NT2/D1 (cell line): ENCODE measurements at regions not wholly inside any gene's neighbourhood (a gene's known extent, or its start where the extent isn't known, plus 50 kb on each side); places are given as distances from the start of the nearest gene placed in this dataset.

Experiments
- DNase-seq: peaks from one replicate; pipeline ENCODE4 v3.0.0-alpha.2; 2011; ENCODE audit warnings: low read depth, low spot score
- H3K27me3 ChIP-seq: 2 replicates; pipeline ENCODE4 v1.6.0; 2011; ENCODE audit warnings: mild to moderate bottlenecking; ENCODE audit not compliant: insufficient read length, insufficient read depth
- H3K36me3 ChIP-seq: 2 replicates; pipeline ENCODE4 v1.6.1; 2011; ENCODE audit warnings: mild to moderate bottlenecking, low read length, mixed read lengths; ENCODE audit not compliant: insufficient read depth, insufficient read length
- H3K4me1 ChIP-seq: 2 replicates; pipeline ENCODE4 v1.5.1; 2011; ENCODE audit not compliant: insufficient read depth, insufficient read length
- H3K4me3 ChIP-seq: 2 replicates; pipeline ENCODE4 v1.5.1; 2011; ENCODE audit warnings: low read depth; ENCODE audit not compliant: insufficient read length
- H3K9ac ChIP-seq: 2 replicates; pipeline ENCODE4 v1.6.0; 2011; ENCODE audit warnings: low read depth; ENCODE audit not compliant: insufficient read length
- H3K9me3 ChIP-seq: 2 replicates; pipeline ENCODE4 v1.5.1; 2011; ENCODE audit warnings: mild to moderate bottlenecking, low read length; ENCODE audit not compliant: insufficient read depth
- SUZ12 ChIP-seq: IDR thresholded peaks from 2 replicates; pipeline ENCODE4 v1.6.1; 2011; ENCODE audit not compliant: insufficient read length, insufficient read depth; ENCODE audit errors: extremely low read depth
- YY1 ChIP-seq: IDR thresholded peaks from 2 replicates; pipeline ENCODE4 v1.6.1; 2011; ENCODE audit not compliant: insufficient read length, insufficient read depth
- ZNF274 ChIP-seq: IDR thresholded peaks from 2 replicates; pipeline ENCODE4 v1.6.1; 2011; ENCODE audit warnings: mild to moderate bottlenecking, low read depth, low read length

DNA sequence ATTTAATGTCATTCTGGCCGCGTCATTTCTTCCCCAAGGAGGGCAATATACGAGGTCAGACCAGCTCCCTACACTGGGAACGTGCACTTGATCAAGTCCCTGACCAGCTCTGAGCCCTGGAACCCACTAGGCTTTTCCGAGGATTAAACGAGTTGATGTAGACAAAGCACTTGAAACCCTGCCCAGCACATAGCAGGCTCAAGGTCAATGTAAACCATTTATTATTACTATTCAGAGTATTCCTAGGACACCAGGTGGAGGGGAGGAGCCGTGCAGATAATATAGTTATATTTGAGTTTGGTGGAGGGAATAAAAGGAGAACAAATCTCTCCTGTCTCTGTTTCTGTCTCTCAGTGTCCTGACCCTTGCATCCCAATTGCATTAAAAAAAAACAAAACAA, 174.1 kb upstream of the IGSF21 start:
- no peak for DNase-seq
- no peaks in the 10 kb centered on the region for H3K4me1 ChIP-seq
- H3K9ac ChIP-seq, result no peak overlapping the region
- TF ChIP-seq SUZ12 (no peak), ZNF274 (no peak), YY1 (no peak)
- H3K4me3 ChIP-seq, result no peak overlapping the region
- H3K36me3 ChIP-seq, result no peaks in the 10 kb centered on the region
- peaks cover 6% of the 10 kb centered on the region for H3K27me3 ChIP-seq
- H3K9me3 ChIP-seq, result no peaks in the 10 kb centered on the region

DNA sequence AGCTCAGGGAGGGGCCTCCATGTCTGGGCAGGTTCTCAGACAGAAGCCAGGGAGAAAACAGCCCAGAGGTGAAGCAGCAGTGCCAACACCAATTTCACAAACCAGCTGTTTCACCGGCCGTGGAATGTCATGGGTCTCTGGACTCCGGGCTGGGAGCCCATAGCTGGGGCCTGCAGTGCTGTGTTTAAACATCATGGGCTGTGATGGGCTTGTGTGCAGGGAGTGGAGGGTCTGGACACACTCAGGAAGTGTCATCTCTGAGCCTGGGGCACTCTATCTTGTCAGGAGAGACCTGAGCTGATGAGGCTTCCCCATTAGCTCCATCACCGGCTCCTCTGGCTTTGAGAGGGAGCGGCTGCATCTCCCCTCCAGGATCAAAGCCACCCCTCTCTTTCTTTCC, 173.6 kb upstream of the IGSF21 start:
- Histone ChIP-seq H3K27me3 (peaks cover 3% of the 10 kb centered on the region), H3K4me3 (no peak overlapping the region), H3K9ac (no peak overlapping the region), H3K4me1 (no peaks in the 10 kb centered on the region), H3K36me3 (no peaks in the 10 kb centered on the region), H3K9me3 (no peaks in the 10 kb centered on the region)
- DNase-seq, result no peak
- TF ChIP-seq SUZ12 (no peak), YY1 (no peak), ZNF274 (no peak)

DNA sequence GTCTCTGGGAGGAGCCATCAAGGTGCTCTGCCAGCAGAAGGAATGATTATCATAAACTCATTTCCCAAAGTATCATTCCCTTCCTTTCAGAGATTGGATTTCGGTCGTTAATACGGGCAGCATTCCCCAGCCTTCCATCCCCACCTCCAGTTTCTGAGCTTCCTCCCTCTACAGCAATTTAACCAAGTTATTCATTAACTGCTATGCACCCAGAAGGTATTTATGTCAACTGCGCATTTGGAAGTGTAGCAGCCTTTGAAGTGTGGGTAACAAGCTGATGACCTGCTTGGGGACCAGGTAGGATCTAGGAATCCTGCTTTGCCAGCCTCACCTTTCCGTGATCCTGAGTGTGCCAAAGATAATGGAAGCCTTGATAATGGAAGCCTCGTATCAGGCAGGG, 172.4 kb upstream of the IGSF21 start:
- no peaks in the 10 kb centered on the region for H3K36me3 ChIP-seq
- DNase-seq, result no peak
- peaks cover 3% of the 10 kb centered on the region for H3K27me3 ChIP-seq
- TF ChIP-seq YY1 (no peak), ZNF274 (no peak), SUZ12 (no peak)
- no peak overlapping the region for H3K9ac ChIP-seq
- H3K4me3 ChIP-seq, result no peak overlapping the region
- no peaks in the 10 kb centered on the region for H3K4me1 ChIP-seq
- no peaks in the 10 kb centered on the region for H3K9me3 ChIP-seq

DNA sequence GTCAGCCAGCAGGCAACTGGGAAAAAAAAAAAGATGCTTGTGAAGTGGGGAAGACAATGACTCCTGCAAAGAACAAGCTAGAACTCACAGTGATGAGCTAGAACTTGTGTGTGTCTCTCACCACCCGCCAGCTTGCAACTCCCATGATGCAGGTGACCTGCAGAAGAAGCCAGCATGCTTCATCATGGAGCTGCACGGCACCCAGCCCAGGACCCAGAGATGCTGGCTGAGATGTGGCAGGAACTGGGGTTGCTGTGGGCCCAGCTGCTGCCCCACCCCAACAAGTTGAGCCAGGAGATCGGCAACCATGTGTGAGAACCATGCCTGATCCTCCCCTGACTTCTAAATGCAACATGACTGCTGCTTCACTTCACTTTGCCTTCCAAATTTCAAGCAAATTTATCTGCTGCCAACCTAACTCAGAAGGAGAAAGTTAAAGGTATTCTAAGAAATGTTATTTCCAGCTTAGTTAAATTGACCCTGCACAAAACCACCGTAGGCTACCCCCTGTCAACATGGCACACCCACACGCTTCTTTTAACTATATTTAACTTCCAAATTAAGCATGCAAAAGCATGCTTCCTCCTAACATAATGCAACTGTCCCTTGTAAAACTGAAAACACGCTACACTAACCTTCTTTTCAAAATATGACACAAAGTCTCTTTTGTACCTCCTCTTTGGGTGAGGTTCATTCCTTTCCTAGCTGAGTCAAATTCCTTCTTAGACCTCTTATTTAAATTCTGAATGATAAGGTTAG, 166.0 kb upstream of the IGSF21 start:
- DNase-seq, result no peak
- Histone ChIP-seq H3K9ac (no peak overlapping the region), H3K27me3 (peaks cover 3% of the 10 kb centered on the region), H3K9me3 (no peaks in the 10 kb centered on the region), H3K4me1 (no peaks in the 10 kb centered on the region), H3K36me3 (no peaks in the 10 kb centered on the region), H3K4me3 (no peak overlapping the region)
- TF ChIP-seq ZNF274 (no peak), SUZ12 (no peak), YY1 (no peak)

DNA sequence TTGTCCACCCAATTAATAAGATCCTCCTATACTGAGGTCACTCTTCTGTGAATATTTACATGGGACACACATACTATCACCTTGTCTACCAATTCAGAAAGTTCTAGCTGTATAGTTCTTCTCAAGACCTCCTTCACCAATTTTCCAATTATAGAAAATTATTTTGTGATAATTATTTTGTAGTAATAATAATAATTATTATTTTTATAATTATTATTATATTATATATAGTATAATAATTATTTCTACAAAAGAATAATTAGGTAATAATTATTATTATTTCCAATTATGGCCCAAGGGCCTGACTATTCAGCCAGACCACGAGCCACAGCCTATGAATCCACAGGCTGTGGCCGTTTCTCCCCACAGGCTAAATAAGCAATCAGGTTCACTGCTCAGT, 164.1 kb upstream of the IGSF21 start:
- Histone ChIP-seq H3K4me3 (no peak overlapping the region), H3K27me3 (no peaks in the 10 kb centered on the region), H3K4me1 (peaks cover 4% of the 10 kb centered on the region), H3K36me3 (no peaks in the 10 kb centered on the region), H3K9me3 (no peaks in the 10 kb centered on the region), H3K9ac (no peak overlapping the region)
- TF ChIP-seq SUZ12 (no peak), YY1 (no peak), ZNF274 (no peak)
- no peak for DNase-seq

DNA sequence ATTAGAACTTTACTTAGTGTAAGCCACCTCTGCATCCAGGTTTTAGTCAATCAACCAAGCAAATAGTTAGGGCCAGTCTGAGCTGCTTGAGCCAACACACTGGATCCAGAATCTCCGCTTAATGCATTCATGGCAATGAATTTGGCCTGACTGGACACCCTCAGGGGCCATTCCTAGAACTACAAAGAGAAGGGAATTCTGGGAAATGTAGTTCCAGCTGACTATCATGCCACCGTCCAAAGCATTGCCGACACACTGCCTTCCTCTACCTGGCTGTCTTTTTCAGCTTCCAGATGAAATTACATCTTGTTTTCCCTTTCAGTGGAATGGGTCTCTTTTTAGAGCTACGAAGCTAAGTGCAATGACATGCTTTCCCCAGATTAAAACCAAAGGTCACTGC, 163.0 kb upstream of the IGSF21 start:
- no peaks in the 10 kb centered on the region for H3K9me3 ChIP-seq
- no peak for TF ChIP-seq SUZ12
- TF ChIP-seq YY1, result no peak
- no peak for TF ChIP-seq ZNF274
- no peaks in the 10 kb centered on the region for H3K36me3 ChIP-seq
- no peak overlapping the region for H3K4me3 ChIP-seq
- DNase-seq, result no peak
- no peaks in the 10 kb centered on the region for H3K27me3 ChIP-seq
- H3K9ac ChIP-seq, result no peak overlapping the region
- peaks cover 4% of the 10 kb centered on the region for H3K4me1 ChIP-seq

DNA sequence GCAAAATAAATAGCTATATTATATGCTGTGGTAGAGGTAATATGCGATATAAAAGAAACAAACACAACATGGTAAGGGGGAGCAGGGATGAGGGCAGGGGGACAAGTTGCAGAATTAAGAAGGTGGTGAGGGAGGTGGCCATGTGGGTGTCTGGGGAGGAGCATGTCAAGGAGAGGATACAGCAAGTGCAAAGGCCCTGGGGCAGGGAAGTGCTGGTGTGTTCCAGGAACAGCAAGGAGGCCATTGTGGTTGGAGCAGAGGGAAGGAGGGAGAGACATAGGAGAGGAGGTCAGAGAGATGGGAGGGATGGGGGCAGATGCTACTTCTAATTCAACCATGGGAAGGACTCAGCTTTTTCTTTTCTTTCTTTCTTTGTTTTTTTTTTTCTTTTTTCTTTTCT, 161.2 kb upstream of the IGSF21 start:
- Histone ChIP-seq H3K27me3 (no peaks in the 10 kb centered on the region), H3K36me3 (no peaks in the 10 kb centered on the region), H3K4me1 (peaks cover 7% of the 10 kb centered on the region), H3K9me3 (no peaks in the 10 kb centered on the region), H3K4me3 (no peak overlapping the region), H3K9ac (no peak overlapping the region)
- TF ChIP-seq ZNF274, result no peak
- no peak for TF ChIP-seq SUZ12
- TF ChIP-seq YY1, result no peak
- no peak for DNase-seq
